ENCODE measurements at regions not wholly inside any gene's neighbourhood (a gene's known extent, or its start where the extent isn't known, plus 50 kb on each side); places are given as distances from the start of the nearest gene placed in this dataset.
A peak's percentile ranks its signal among the peaks of the same experiment; 100 is the strongest.

GRCh38 chr17:15177343-15177742 lies 87.8 kb downstream of the PMP22 start:
- no peak for DNase-seq (ENCODE audit: low read depth in 1 of 2, low spot score in 1 of 2)
- no peaks in the 10 kb centered on the region for H3K27me3 ChIP-seq
- H3K4me1 ChIP-seq (ENCODE audit: low read depth) = no peaks in the 10 kb centered on the region
- TF ChIP-seq CTCF (IDR thresholded peaks at IDR 0.05; ENCODE audit: low read depth, low read length) = no peak
- H3K4me3 ChIP-seq = no peak overlapping the region
- H3K9me3 ChIP-seq (ENCODE audit: low read depth) = no peaks in the 10 kb centered on the region
- no peaks in the 10 kb centered on the region for H3K36me3 ChIP-seq
- no peak overlapping the region for H3K27ac ChIP-seq

GRCh38 chr17:15175356-15175755 lies 89.8 kb downstream of the PMP22 start:
- TF ChIP-seq CTCF (IDR thresholded peaks at IDR 0.05; ENCODE audit: low read depth, low read length) = no peak
- Histone ChIP-seq H3K27ac (no peak overlapping the region), H3K4me3 (no peak overlapping the region), H3K36me3 (no peaks in the 10 kb centered on the region), H3K9me3 (ENCODE audit: low read depth) (no peaks in the 10 kb centered on the region), H3K4me1 (ENCODE audit: low read depth) (no peaks in the 10 kb centered on the region), H3K27me3 (no peaks in the 10 kb centered on the region)
- DNase-seq (ENCODE audit: low read depth in 1 of 2, low spot score in 1 of 2) = no peak

GRCh38 chr17:15171167-15172047 lies 93.7 kb downstream of the PMP22 start:
- Histone ChIP-seq H3K9me3 (ENCODE audit: low read depth) (no peaks in the 10 kb centered on the region), H3K4me1 (ENCODE audit: low read depth) (no peaks in the 10 kb centered on the region), H3K4me3 (no peak overlapping the region), H3K36me3 (no peaks in the 10 kb centered on the region), H3K27me3 (no peaks in the 10 kb centered on the region), H3K27ac (no peak overlapping the region)
- peak; percentile 96 for TF ChIP-seq CTCF (IDR thresholded peaks at IDR 0.05; ENCODE audit: low read depth, low read length)
- peak; percentile 82 to 83 for DNase-seq (ENCODE audit: low read depth in 1 of 2, low spot score in 1 of 2)

GRCh38 chr17:15169676-15170075 lies 95.5 kb downstream of the PMP22 start:
- Histone ChIP-seq H3K36me3 (no peaks in the 10 kb centered on the region), H3K9me3 (ENCODE audit: low read depth) (no peaks in the 10 kb centered on the region), H3K4me3 (no peak overlapping the region), H3K4me1 (ENCODE audit: low read depth) (no peaks in the 10 kb centered on the region), H3K27ac (no peak overlapping the region), H3K27me3 (no peaks in the 10 kb centered on the region)
- DNase-seq (ENCODE audit: low read depth in 1 of 2, low spot score in 1 of 2) = no peak
- no peak for TF ChIP-seq CTCF (IDR thresholded peaks at IDR 0.05; ENCODE audit: low read depth, low read length)

GRCh38 chr17:15168379-15168778 lies 96.7 kb downstream of the PMP22 start:
- H3K27ac ChIP-seq = no peak overlapping the region
- no peak for TF ChIP-seq CTCF (IDR thresholded peaks at IDR 0.05; ENCODE audit: low read depth, low read length)
- H3K9me3 ChIP-seq (ENCODE audit: low read depth) = no peaks in the 10 kb centered on the region
- no peaks in the 10 kb centered on the region for H3K27me3 ChIP-seq
- DNase-seq (ENCODE audit: low read depth in 1 of 2, low spot score in 1 of 2) = no peak
- no peaks in the 10 kb centered on the region for H3K36me3 ChIP-seq
- H3K4me1 ChIP-seq (ENCODE audit: low read depth) = no peaks in the 10 kb centered on the region
- no peak overlapping the region for H3K4me3 ChIP-seq

All from cardiac muscle cell (in vitro differentiated cells and primary cell).